Activated T-cell treated with anti-CD3 and anti-CD28 coated beads for 4 hours (primary cell): ENCODE measurements at regions not wholly inside any gene's neighbourhood (a gene's known extent, or its start where the extent isn't known, plus 50 kb on each side); places are given as distances from the start of the nearest gene placed in this dataset.
"Not testable (repeated sequence)": the region's sequence is repeated elsewhere in the genome, so short reads cannot be mapped to it uniquely, and the experiment has no call there.

Experiments used
- DNase-seq: peaks from one replicate; pipeline ENCODE4 v3.0.0-alpha.2; 2020

DNA sequence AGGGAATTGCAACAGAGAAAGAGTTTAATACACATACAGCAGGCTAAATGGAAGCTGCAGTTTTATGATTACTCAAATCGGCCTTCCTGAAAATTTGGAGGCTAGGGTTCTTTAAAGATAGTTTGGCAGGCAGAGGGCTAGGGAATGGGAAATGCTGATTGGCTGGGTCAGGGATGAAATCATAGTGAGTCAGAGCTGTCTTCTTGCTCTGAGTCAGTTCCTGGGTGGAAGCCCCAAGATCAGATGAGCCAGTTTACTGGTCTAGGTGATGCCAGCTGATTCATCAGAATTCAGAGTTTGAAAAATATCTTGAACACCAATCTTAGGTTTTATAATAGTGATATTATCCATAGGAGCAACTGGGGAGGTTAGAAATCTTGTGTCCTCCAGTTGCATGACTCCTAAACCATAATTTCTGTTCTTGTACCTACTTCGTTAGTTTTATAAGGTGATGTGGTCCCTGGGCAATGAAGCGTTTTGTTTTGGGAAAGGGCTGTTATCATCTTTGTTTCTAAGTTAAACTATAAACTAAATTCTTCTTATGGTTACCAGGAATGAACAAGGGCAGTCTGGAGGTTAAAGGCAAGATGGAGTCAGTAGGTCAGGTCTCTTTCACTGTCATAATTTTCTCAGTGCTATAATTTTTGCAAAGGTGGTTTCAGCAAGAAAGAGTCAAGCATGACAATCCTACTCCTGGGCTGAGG lies 257.8 kb upstream of the CCDC196 start:
- DNase-seq = no peak

DNA sequence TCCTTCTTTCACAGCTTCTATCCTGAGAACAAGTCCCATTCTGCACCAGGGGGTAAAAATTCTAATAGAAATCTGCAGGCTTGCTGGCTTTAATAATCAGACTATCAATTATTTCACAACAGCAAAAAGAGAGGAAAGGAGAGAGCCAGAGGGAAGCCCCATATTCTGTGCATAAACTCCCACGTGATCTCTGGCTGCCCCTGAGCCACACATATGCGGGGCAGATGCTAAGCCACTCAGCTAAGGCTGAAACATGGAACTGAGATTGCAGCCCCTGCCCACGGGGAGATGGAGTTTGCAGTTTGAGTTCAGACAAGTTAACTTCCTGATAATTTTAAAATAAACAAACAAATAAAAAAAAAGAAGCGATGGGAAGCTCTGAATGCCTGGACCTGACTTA lies 254.4 kb upstream of the CCDC196 start:
- no peak for DNase-seq

- no peak for DNase-seq
Measured at GRCh38 chr14:66233591-66233990, 252.6 kb upstream of the CCDC196 start.

DNA sequence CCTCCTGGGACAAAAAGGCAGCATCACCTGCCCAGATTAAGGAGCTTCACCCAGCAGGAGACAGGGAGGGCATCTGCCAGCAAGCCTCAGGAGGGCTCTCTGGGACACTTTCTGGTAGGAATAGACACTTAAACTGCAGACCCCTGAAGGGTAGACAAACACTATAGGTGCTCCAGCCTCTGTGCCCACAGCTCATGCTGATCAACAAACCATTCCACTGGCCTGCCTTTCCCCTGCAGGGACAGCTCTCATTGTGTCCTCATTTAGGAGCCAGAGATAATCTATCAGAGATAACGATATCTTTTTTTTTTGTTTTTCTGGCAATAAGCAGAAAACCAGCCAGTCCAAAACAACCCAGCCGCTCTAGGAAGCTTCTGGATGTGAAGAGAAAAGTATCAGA lies 251.8 kb upstream of the CCDC196 start:
- DNase-seq = no peak

GRCh38 chr14:66237741-66238140 lies 248.4 kb upstream of the CCDC196 start:
- no peak for DNase-seq

DNA sequence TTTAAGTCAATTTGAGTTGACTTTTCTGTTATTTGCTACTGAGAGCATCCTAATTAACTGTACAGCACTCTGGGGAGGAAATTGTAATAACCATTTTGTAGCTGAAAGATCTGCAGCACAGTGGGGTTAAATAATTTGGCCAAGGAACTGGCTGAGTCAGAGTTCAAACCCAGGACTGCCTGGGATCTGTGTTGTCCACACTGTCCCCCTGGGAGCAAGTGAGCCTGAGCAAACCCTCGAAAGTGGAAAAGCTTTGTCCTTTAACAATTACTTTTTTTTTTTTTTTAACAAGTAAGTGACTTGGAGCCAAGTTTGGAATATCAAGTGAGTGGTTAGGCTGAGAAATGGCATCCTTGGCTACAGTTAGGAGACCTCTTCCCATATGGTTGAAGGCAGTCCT lies 247.2 kb upstream of the CCDC196 start:
- no peak for DNase-seq

- no peak for DNase-seq
Measured at GRCh38 chr14:66239589-66239988, 246.6 kb upstream of the CCDC196 start.

DNA sequence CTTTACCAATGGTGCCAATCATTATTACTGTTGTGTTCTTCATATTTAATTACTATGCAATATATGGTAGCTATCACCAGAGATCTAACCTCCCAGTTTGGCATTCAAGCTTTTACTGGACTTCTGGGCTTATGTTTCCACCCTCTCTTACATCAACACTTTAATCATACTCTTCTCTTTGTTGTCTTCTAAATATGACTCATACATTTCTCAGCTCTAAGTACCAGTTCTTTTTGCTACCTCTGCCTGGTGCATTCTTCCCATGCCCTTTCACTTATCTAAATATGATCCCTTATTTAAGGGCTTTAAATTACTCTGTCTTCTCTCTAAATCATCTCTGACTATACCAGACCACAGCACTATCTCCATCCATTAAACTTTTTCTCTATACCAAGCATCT lies 246.1 kb upstream of the CCDC196 start:
- no peak for DNase-seq

DNA sequence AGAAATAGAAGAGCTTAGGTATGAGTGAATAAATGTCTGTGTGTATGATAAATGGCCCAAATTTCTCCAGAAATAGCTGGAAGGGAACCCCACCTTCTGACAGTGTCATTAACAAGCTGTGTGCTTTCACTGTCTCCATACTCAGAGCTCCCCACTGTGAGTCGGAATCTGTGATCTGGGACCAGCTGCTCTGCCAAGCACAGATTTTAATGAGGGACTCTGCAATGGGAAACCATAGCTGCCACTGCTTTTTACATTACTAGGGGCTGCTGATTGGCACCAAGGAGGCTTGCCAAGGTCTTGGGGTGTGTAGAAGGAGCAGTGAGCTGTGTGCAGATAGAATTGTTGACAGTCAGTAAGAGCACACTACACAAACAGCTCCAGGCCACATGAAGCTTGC lies 244.2 kb upstream of the CCDC196 start:
- DNase-seq = no peak

- DNase-seq = no peak
Measured at GRCh38 chr14:66244834-66245233, 241.3 kb upstream of the CCDC196 start.

DNA sequence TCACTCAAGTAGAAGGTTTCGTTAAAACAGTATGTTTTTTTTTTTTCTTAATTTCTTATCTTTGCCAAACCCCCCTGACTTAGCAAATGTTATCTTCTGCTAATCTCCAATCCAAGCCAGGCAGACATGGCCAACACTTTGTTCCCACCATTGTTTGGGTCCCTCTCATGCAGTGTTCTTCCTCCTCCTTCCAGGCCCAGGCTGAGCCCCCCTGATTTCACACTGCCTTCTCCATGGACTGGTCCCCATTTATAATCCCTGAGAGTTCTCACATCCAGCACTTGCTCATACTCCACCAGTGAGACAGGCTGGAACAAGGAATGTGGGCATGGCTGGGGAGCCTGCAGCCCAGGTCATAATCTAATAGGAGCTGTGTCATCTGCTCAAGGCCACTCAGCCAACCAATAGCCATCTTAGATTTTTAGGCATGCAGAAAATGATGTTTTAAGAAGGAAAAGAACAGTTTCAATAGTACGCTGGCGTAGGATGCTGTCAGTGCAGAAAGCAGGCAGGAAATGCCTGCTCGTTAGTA lies 238.4 kb upstream of the CCDC196 start:
- DNase-seq = no peak

GRCh38 chr14:66248256-66248655 lies 237.9 kb upstream of the CCDC196 start:
- no peak for DNase-seq

DNA sequence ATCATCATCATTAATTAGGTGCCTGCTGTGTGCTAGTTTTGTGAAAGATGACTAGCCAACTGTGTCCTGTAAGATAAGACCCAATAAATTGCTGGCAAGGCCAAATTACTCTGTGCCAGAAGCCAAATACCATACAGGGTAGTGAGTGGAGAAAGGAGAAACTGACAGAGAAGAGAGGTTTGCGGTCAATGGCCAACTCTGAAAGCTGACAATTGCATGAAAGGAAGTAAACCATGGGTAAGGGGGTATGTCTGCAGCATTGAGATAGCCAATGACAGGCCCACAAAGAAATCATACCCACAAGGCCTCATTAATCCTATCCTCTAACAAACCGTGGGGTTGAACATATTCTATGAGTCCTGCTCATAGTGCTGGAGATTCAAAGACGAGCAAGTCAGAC lies 236.6 kb upstream of the CCDC196 start:
- DNase-seq = no peak

GRCh38 chr14:66254038-66254437 lies 232.1 kb upstream of the CCDC196 start:
- DNase-seq = no peak

- no peak for DNase-seq
Measured at GRCh38 chr14:66268802-66269334, 217.3 kb upstream of the CCDC196 start.

- no peak for DNase-seq
Measured at GRCh38 chr14:66272221-66272620, 213.9 kb upstream of the CCDC196 start.

DNA sequence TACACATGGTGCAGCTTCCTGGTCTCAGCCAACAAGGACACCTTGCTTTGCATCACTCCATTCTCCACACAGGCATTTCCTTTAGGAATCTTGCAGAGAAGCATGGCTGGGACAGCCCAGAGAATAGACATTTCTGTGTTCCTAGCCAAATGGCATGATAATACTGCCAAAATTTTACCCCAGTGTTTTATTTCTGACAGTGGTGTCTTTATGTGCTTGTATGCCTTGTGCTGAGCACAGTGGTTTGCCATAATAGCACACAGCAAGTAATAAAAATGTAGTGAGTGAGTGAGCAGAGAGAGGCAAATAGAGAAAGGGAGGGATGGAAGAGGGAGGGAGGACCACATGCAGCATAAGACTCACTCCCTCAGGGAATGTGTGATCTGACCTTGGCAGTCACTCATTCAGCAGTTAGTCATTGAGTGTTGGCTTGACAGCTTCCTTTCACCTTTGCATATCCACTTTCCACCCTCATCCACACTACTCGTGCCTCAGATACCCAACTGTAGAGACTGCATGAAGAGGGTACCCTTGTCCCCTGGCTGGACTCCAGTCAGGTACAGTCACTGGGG lies 212.8 kb upstream of the CCDC196 start:
- DNase-seq = no peak

DNA sequence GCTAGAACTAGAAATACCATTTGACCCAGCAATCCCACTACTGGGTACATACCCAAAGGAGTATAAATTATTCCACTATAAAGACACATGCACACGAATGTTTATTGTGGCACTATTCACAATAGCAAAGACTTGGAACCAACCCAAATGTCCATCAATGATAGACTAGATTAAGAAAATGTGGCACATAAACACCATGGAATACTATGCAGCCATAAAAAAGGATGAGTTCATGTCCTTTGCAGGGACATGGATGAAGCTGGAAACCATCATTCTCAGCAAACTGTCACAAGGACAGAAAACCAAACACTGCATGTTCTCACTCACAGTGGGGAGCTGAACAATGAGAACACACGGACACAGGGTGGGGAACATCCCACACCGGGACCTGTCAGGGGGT lies 207.8 kb upstream of the CCDC196 start:
- not testable (repeated sequence) for DNase-seq

DNA sequence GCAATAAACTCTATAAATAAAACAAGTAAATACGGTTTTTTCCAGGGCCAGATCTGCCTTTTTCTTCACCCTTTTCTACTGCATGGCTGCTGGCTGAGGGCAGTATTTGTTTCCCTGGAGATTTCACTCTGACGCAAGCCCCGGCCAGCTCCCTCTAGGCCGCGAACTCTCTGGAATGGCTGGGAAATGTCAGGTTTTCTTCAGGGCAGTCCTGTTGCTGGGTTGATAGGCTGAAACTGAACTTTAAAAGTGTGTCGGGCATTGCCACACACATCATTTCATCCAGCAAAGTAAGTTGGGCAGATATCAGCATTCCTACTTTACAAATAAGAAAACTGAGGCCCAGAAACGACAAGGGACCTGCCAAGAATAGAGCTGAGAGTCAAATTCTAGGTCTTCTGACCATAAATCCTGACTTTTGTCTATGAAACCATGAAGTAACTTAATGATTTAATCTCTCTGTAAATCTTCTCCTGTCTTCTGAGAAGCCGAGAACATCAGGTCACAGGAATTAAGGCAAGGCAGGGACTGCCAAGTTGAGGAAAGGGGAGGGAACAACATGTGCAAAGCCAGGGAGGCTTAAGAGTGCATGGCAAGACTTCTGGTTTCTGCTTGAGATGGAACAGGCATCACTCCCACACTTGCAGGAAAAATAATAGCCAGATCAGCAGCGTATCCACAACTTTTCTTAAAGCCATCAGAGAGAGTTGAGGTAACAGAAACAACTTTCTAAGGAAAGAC lies 205.0 kb upstream of the CCDC196 start:
- no peak for DNase-seq

- no peak for DNase-seq
Measured at GRCh38 chr14:66284346-66284745, 201.8 kb upstream of the CCDC196 start.

DNA sequence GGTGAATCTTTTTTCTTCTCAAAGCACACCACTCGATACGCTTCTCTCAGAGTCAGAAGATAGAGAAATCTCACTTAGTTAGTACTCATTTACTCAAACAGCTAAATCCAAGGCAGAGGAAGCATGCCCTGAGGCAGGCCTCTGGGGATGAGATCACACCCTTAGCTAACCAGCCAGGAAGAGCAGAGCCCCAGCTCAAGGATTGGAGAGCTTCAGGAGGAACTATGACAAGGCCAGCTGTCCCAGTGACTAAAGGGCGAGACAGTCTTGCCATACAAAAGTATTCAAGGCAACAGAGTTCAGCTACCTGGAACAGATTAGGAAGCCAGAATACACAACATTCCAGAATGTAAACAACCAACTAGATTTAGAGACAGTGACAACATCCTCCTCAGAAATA lies 197.7 kb upstream of the CCDC196 start:
- DNase-seq = no peak

DNA sequence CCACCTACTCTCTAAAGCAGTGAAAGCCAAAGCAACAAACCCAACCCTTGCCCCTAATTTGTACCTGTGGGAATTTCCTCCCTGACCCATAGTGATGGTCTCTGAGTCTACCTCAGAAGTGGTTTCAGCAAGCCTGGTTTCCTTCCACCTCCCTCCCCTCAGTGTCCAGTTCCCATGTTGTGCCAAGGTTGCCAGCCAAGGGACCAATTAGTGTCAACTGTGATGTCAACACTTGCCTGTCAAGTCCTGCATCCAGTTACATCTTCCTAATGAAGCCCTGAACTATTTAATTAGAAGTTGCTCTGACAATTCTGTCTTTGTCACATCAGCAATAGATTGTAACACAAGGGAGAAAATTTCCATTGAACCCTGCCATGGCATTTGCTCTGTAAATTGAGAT lies 194.4 kb upstream of the CCDC196 start:
- DNase-seq = no peak

DNA sequence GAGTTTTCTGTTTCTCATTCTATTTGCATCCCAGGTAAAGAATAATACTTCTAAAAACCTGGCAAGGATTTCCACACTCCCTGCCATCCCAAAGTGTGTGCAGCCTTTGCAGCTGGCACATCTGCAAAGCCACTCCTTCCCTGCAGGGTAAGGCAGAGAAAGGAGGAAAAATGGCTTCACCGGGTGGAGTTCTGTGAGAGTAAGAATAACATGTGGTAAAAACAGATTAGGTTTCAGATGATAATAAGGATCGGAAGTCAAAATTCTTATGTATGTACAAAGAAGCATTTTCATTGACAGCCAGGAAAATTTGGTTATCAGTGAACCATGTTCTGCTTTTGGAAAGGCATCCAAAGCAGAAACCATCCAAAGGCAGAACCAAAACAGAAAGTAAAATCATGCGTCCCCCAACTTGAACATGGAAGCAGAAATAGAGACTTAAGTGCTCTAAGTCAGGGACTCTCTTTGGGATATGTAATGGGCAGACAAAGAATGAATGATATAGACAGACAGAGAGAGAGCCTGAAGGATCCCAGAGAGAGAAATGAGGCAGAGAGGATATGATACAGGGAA lies 192.6 kb upstream of the CCDC196 start:
- DNase-seq = no peak

DNA sequence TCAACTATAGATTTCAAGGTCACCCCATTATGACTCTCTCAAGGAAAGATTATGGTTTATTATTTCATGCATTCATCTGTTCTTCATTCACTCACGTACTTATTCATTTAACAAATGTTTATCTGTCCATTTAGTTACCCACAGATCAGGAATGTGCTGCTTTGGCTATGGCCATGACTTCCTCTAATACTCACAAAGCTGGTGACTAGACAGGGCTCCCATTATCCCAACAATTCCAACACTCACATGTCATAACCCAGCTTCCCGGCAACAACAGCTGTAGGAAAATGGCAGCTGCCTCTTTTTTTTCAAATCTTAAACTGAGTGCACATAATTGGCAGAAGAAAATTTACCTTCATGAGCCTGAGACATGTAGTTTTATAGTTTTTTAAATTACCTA lies 190.8 kb upstream of the CCDC196 start:
- DNase-seq = no peak
